OCI-LY1 (cell line): ENCODE measurements at regions not wholly inside any gene's neighbourhood (a gene's known extent, or its start where the extent isn't known, plus 50 kb on each side); places are given as distances from the start of the nearest gene placed in this dataset.
"Not testable (repeated sequence)": the region's sequence is repeated elsewhere in the genome, so short reads cannot be mapped to it uniquely, and the experiment has no call there.

Experiments used
- CTCF ChIP-seq: fragments of 200-600 bp; sonication (generic), shearing (Covaris generic); IDR thresholded peaks from 2 replicates; pipeline ENCODE4 v1.5.1; 2017; ENCODE audit warnings: mild to moderate bottlenecking, antibody characterized with exemption, low read length, moderate library complexity, mixed read lengths
- EZH2 ChIP-seq: fragments of 200-600 bp; sonication (generic), shearing (Covaris generic); IDR thresholded peaks from 2 replicates; pipeline ENCODE4 v1.8.0; 2017; ENCODE audit warnings: borderline replicate concordance, mixed run types, mild to moderate bottlenecking, antibody characterized with exemption, low read length, moderate library complexity, mixed read lengths

GRCh38 chr2:89610927-89611515 is 919.5 kb downstream of the RPIA start:
- not testable (repeated sequence) for TF ChIP-seq CTCF, EZH2
